ENCODE measurements at regions not wholly inside any gene's neighbourhood (a gene's known extent, or its start where the extent isn't known, plus 50 kb on each side); places are given as distances from the start of the nearest gene placed in this dataset.

DNA sequence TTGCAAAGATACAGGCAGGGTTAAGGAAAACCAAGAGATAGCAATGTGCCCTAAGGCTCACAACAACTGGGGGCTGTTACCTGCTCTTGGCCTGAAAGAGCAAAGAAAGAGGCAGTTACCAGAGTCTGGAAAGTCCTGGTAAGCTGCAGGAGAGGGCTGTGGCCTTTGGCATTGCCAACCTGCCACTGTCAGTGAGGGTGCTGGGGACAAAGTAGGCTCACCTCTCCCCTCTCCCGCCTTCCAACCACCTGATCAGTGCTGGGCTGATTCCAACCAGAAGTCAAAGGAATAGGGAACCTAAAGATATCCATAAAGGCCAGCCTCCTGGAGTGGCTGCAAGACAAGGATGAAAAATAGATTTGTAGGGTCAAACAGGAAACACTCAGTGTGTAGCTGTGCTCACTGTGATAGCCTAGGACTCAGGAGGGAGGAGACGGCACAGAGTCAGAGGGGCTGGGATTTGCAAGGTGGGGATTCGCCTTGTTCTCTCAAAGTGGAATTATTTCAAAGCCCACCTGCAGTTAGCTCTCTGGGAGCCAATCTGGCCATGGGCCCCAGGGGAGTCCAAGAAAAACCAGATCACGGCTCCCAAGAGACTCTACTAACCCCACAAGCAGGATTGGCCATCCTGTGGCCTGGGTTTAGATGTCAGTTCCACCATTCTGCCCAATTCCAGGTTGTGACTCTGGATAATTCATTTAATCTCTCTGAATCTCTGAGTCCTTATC, 204.0 kb upstream of the BCL6 start:
- no peak for TF ChIP-seq REST (IDR thresholded peaks at IDR 0.05)
- no peak for TF ChIP-seq NFE2L2 (conservative IDR thresholded peaks at IDR 0.05; ENCODE audit: low read length)
- no peak for TF ChIP-seq PHF8 (IDR thresholded peaks at IDR 0.05; ENCODE audit: borderline replicate concordance, low read depth)
- TF ChIP-seq POLR2A (IDR thresholded peaks at IDR 0.05; ENCODE audit: low read length), result no peak
- TF ChIP-seq TFCP2L1 (CRISPR knock-in tag; IDR thresholded peaks at IDR 0.05), result no peak
- TF ChIP-seq CTCF (IDR thresholded peaks at IDR 0.05), result no peak
- TF ChIP-seq MAZ (IDR thresholded peaks at IDR 0.05; ENCODE audit: borderline replicate concordance, low read depth, low read length), result no peak
- no peak for TF ChIP-seq JUN (IDR thresholded peaks at IDR 0.05)
- TF ChIP-seq CHD2 (IDR thresholded peaks at IDR 0.05; ENCODE audit: low read length, partially characterized antibody), result no peak
- TF ChIP-seq EP300 (IDR thresholded peaks at IDR 0.05), result no peak
- TF ChIP-seq RCOR1 (IDR thresholded peaks at IDR 0.05; ENCODE audit: low read depth, low read length), result no peak

Measured in A549 (cell line).